Muscle of back (tissue), 3 donors: ENCODE measurements at regions not wholly inside any gene's neighbourhood (a gene's known extent, or its start where the extent isn't known, plus 50 kb on each side); places are given as distances from the start of the nearest gene placed in this dataset.

Source experiments
- DNase-seq, 3 donors: peaks; one replicate each; pipeline versions ENCODE4 v3.0.0 to v3.0.0-alpha.2; 2013

DNA sequence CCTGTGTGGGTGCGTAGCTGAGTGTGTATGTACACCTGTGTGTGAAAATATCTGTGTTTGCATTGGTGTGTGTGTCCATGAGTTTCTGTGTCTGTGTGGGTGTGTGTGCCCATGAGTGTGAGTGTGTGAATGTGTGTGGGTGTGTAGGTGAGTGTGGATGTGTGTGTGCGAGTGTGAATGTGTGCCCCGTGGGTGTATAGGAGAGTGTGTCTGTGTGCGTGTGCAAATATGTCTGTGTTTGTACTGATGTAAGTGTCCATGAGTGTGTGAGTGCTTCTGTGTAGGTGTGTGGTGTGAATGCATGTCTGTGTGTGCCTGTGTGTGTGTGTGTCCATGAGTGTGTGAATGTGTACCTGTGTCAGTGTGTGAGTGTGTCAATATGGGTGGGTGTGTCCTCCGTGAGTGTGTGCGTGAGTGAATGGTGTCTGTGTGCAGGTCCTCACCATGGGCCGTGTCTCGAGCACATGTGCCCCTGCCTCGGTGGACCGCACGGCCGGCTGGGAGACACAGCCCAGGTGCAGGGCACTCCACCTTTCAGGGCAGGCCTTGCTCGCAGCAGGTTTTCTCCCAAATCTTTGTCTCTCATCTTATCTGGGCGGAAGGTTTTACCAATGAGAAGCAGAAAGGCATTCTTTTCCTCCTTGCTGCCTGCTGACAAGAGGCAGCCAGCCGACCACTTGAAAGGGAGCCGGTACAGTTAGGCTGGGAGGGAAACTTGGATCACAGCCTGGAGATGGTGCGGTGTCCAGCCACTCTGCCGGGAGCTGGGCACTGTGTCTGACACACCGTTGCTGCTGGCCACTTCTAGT lies 107.1 kb upstream of the FAM20C start:
- peak in 1 of 3 donors; percentile 54 for DNase-seq

DNA sequence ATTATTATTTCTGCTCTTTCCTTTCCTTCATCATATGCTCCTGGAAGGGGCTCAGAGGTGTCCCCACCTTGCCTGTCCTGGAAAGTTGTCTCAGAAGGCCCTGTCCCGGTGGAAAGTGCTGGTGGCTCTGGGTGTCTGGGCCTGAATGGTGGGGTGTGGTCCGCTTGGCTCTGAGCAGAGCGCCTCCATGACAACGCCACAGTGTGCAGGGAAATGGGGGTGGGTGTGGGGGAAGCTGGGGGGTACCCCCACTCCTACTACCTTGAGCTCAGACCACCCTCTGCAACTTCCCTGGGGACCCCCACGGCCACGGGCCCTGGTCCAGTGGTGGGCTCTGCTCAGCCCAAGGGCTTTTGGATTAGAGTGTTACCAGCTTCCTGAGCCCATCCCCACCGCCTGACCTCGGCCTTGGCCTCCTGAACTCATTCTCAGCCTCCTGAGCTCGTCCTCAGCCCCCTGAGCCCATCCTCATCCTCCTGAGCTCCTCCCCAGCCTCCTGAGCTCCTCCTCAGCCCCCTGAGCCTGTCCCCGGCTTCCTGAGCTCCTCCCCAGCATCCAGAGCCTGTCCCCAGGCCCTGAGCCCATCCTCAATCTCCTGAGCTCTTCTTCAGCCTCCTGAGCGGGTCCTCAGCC lies 106.4 kb upstream of the FAM20C start:
- no peak for DNase-seq

DNA sequence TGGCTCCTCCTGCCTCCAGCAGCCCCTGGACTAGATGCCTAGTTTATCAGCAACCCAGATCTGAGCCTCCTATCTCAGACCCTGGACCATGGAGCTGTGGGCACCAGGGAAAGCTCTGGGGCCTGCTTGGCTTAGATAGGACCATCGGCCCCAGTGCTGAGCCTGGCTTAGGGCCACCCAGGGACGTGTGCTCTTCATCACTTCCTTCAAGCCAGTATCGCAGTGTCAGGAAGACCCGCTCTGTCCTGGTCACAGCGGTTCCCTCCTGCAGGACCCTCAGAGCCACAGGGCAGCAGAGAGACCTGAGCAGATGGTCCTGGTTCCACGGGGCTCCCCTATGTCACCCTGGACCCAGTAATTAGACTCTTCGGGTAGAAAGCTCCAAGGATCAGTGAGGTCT lies 105.7 kb upstream of the FAM20C start:
- no peak for DNase-seq

- DNase-seq, result no peak
Measured at GRCh38 chr7:87047-87446, 105.3 kb upstream of the FAM20C start.

GRCh38 chr7:87671-88070 lies 104.7 kb upstream of the FAM20C start:
- no peak for DNase-seq

GRCh38 chr7:88095-88926 lies 104.1 kb upstream of the FAM20C start:
- no peak for DNase-seq

DNA sequence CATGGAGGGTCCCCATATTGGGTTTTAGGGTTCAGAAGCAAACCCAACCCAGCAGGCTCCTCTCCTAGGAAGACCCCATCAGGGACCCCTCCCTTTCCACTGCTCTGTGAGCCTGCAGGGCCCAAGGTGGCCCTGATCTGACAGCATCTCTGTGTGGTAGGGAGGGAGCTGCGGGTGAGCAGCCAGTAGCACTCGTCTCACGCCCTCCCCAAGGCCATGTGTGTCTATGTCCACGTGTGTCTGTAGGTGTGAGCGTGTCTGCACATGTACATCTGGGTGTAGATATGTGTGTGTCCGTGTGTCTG lies 103.5 kb upstream of the FAM20C start:
- DNase-seq, result no peak

DNA sequence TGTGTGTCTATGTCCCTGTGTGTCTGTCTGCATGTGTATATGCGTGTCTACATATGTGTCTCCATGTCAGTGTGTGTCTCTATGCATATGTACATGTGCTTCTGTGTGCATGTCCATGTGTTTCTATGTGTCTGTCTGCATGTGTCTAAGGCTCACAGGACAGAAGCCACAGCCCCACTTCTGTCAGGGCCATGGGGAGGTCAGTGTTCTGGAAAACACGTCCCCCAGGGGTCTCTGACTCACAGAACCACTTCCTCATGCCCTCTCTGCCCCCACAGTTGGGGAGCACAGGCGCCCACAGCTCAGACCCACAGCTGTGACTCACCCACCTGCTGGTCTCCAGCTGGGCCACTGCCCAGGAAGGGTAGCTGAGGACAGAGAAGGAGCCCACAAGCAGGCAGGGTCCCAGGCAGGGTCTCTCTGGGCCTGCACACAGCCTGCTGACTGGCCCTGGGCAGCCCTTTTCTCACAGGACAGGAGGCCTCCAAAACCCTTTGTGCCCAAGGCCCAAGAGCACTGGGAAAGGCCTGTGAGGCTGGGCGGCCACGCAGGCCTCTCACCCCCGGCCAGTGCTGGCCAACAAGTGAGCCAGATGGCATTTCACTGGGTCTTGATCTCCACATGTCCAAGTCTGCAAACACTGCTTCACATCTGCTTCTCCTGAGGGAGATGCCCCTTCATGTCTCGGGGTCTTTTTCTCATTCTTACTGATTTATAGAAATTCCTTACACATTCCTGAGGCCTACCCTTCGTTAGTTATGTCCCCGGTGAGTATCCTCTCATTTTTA lies 102.9 kb upstream of the FAM20C start:
- peak in 2 of 3 donors; percentile 73 to 81 for DNase-seq

DNA sequence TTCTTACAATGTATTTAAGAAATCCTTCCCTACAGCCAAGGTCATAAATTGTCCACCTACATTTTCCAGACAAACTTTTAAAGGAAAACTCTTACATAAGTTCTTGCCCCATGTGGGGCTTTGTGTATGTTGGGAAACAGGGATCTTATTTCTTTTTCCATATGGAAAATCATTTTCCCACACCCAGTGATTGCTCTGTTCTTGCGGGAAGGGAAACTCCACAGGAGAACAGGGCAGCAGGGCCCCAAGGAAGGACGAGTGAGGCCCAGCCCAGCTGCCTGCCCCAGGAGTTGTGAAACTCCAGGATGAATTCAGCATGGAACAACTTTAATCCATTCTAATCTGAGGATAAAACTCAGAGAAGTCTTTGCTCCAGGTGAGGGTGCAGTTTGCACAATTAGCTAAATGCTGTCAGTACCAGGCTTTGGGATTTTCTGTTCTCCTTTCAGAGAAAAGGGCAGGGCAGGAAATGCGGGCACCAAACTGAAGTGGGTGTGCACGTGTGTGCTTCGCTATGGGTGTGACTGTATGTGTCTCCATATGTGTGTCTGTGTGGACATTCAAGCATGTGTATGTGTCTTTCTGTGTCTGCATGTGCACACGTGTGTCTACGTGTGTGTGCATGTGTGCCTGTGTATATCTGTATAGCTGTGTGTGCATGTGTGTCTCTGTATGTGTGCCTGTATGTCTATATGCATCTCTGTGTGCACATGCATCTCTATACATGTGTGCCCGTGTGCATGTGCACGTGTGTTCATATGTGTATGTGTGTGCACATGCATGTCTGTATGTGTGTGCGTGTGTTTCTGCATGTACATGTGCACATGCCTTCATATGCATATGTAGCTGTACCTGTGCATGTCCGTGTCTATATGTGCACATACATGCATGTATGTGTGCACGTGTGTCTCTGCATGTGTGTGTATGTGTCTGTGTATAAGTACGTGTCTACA lies 102.0 kb upstream of the FAM20C start:
- DNase-seq, result peak; percentile 56 to 87 (median 62)

DNA sequence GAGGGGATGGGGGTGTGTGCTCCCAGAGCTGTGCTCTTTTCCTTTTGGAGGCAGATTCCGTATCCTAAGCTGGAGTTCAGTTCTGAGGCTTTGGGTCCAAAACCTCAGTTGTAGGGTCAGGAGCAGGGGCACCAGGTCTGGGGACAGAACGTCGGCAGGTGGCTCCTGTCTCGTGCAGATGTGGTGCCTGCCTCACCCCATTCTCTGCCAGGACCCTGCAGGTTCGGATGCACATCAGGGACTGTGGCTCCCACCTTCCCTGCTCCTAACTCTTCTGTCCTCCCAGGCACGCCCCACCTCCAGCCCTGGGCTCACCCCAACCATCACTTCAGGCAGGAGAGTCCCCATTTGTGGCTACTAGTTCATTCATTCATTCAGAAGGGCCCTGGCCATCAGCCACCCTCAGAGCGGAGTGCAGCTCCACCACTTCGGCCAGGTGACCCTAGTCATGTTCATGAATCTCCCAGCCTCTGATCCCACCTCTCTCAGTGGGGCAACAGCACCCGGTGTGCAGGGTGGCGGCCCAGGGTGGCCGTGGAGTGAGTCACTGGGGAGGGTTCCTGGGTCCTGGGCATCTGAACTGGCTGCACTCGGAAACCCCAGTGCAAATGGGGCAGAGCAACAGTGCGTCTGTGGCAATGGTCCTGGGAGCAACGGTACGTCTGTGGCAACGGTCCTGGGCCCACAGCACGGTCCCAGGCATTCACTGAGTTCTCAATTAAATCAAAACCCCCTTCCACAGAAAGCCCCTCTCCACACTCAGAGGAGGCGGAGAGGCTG lies 100.8 kb upstream of the FAM20C start:
- DNase-seq, result no peak

DNA sequence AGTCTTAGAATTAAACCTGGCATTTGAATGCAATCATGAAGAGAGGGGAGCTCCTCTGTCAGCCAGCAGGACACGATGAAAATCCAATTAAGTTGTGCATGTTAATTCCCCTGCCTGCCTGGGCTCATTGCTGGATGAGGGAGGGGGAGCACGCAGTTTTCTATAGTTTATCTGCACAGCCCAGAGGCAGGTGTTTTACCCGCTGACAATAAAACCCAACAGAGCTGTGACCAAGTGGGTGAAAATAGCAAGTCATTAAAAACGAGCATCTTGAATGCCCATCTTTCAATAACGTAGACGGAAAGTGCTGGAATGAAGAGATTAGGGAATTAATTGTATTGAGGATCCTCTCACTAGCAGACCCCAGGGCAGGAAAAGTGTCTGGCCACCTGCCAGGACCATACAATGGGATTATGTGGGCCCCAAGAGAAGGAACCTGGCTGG lies 100.1 kb upstream of the FAM20C start:
- DNase-seq, result no peak

GRCh38 chr7:92888-93672 lies 99.3 kb upstream of the FAM20C start:
- no peak for DNase-seq

DNA sequence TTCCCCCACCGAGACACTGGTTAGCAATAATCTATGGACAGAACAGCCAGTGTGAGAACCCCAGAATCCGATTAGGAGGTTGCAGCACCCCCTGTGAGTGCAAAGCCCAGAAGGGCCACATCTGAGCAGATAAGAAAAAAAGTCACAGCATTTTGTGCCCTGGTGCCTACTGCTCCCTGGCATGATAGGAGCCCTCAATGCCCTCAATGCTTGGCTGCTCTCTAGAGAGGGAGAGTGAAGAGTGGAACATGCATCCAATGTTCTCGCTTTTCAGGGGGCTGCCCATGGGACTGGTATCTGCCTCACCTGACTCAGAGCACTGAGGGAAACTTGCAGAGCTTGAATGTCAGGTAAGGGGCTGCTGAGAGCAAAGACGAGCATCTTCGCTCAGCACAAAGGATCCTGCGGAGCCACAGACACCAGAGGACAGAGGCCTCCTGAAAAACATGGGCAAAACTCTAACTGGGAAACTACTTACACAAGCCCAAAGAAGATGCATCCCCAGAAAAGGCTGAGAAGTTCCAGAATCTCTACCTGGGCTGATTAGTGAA lies 98.0 kb upstream of the FAM20C start:
- no peak for DNase-seq

- no peak for DNase-seq
Measured at GRCh38 chr7:95180-95862, 97.0 kb upstream of the FAM20C start.

DNA sequence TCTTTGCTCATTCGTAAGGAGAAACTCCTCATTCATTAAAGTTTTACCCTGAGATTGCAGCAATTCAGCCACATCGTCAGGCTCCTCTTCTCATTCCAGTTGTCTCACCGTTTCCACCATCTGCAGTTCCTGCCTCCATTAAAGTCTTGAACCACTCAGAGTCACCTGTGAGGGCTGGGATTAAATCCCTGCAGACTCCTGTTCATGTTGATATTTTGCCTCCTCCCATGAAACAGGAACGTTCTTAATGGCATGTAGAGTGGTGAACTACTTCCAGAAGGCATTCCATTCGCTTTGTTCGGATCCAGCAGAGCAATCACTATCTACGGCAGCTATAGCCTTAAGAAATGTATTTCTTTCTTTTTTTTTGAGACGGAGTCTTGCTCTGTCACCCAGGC lies 96.5 kb upstream of the FAM20C start:
- no peak for DNase-seq

GRCh38 chr7:96861-97260 lies 95.5 kb upstream of the FAM20C start:
- DNase-seq, result no peak

DNA sequence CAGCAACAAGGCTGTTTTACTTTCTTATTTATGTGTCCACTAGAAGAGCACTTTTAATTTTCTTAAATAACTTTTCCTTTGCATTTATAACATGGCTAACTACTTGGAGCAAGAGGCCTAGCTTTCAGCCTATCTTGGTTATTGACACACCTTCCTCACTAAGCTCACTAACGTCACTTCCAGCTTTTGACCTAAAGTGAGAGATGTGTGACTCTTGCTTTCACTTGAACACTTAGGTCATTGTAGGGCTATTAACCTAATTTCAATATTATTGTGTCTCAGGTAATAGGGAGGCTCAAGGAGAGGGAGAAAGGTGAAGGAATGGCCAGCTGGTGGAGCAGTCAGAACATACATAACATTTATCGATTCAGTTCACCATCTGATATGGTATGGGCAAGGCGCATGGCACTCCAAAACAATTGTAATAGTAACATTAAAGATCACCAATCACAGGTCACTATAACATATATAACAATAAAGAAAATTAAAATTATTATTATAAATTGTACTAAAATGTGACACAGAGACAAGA lies 95.0 kb upstream of the FAM20C start:
- no peak for DNase-seq
